ENCODE measurements at regions not wholly inside any gene's neighbourhood (a gene's known extent, or its start where the extent isn't known, plus 50 kb on each side); places are given as distances from the start of the nearest gene placed in this dataset.

DNA sequence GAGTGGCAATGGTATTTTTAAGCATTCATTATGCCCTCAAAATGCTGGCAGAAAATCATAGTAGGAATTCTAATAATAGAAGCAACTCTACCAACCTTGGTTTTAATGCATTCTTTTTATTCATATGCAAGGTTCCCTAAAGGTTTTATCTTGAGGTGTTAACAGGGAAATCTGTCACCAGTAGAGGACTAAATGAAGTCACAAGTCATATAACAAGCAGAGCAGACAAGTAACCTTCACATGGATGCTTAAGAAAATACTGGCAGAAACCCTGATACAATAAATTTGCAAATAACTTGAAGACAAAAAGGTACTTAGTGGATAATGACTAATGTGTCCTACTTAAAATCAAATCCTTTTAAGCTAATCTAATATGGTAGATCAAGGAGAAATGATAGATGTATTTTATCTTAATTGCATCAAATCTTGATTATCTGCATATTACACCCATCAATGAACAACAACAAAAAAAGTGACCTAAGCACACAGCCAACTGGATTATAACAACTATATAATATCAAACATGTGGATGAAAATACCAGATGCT is 73.3 kb downstream of the RFC3 start:
- no peak overlapping the region for H3K4me3 ChIP-seq (ENCODE audit: low read length)
- H3K9me3 ChIP-seq (ENCODE audit: low read length) = peaks cover 9% of the 10 kb centered on the region
- no peaks in the 10 kb centered on the region for H3K27me3 ChIP-seq (ENCODE audit: insufficient read depth, low read length)

DNA sequence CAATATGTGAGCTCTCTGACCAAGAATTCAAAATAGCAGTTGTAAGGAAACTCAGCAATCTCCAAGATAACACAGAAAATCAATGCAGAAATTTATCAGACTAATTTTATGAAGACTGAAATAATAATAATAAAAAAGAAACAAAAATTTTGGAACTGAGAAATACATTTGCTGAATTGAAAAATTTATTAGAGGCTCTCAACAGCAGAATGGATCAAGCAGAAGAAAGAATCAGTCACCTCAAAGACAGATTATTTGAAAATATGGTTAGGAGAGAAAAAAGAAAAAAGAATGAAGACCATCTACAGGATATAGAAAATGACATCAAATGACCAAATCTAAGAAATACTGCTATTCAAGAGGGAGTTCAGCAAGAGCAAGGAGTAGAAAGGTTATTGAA is 75.6 kb downstream of the RFC3 start:
- Histone ChIP-seq H3K9me3 (ENCODE audit: low read length) (peaks cover 9% of the 10 kb centered on the region), H3K36me3 (ENCODE audit: insufficient read depth, low read length) (no peaks in the 10 kb centered on the region), H3K27me3 (ENCODE audit: insufficient read depth, low read length) (no peaks in the 10 kb centered on the region), H3K4me1 (ENCODE audit: insufficient read depth, low read length) (no peaks in the 10 kb centered on the region), H2AFZ (ENCODE audit: low read depth, low read length) (no peak overlapping the region), H3K4me3 (ENCODE audit: low read length) (no peak overlapping the region)

More for the DNA sequence above, 73.3 kb downstream of the RFC3 start:
- Histone ChIP-seq H2AFZ (ENCODE audit: low read depth, low read length) (no peak overlapping the region), H3K4me1 (ENCODE audit: insufficient read depth, low read length) (no peaks in the 10 kb centered on the region), H3K36me3 (ENCODE audit: insufficient read depth, low read length) (no peaks in the 10 kb centered on the region)

DNA sequence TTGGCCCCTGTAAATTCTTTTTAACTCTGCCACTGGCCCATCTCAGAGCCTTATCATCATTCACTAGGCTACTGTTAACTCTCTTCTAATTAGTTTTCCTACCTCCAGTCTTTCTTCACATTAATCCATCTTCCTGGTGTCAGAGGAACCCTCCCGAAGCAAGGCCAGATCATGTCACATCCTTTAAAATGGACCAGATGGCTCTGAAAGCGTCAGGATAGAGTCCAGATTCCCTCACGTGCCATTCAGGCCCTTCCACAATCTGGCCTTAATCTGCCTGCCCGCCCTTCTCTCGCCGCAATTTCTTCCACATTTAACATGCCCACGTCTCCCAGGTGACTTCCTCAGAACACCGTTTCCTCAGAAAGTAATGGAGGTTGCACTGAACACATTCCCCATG is 86.5 kb downstream of the RFC3 start:
- Histone ChIP-seq H3K36me3 (ENCODE audit: insufficient read depth, low read length) (no peaks in the 10 kb centered on the region), H3K4me1 (ENCODE audit: insufficient read depth, low read length) (no peaks in the 10 kb centered on the region), H3K4me3 (ENCODE audit: low read length) (no peak overlapping the region), H2AFZ (ENCODE audit: low read depth, low read length) (no peak overlapping the region), H3K9me3 (ENCODE audit: low read length) (no peaks in the 10 kb centered on the region), H3K27me3 (ENCODE audit: insufficient read depth, low read length) (no peaks in the 10 kb centered on the region)

DNA sequence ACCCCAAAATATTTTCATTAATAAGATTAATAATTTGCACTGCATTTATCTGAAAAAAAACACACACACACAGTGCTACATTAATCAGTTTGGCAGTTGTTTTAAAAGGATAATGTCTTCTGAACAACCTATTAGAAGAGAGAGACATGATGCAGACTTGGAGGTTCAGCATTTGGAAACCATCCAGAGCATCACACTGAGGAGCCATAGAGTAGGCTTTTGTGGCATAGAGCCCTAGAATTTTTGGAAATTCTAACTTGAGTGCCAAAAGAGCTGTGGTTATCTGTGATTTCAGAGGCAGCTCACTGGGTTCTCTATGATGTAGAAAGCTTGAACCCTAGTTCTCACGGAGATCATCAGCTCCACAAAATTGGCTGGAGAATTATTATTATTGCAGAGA is 90.2 kb downstream of the RFC3 start:
- H3K4me3 ChIP-seq (ENCODE audit: low read length) = no peak overlapping the region

DNA sequence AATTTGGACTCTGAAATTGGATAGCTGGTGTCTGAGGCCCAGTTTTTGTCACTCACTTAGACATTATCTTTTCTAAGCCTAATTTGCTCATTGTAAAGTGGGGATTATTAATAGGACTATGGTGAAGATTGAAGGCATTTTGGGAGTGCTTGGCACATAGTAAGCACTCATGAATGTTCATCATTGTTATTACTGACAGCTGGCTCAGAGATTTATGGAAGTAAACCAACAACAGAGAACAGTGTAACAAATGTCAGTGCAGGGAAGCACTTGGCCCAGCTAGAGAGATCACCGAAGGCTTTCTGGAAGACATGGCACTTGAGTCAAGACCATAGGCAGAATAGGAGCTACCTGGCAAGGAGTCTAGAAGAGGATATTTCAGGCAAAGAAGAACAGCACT is 92.3 kb downstream of the RFC3 start:
- Histone ChIP-seq H2AFZ (ENCODE audit: low read depth, low read length) (no peak overlapping the region), H3K9me3 (ENCODE audit: low read length) (no peaks in the 10 kb centered on the region), H3K36me3 (ENCODE audit: insufficient read depth, low read length) (peaks cover 2% of the 10 kb centered on the region), H3K4me3 (ENCODE audit: low read length) (no peak overlapping the region), H3K27me3 (ENCODE audit: insufficient read depth, low read length) (no peaks in the 10 kb centered on the region), H3K4me1 (ENCODE audit: insufficient read depth, low read length) (no peaks in the 10 kb centered on the region)

More for the DNA sequence above, 90.2 kb downstream of the RFC3 start:
- H3K36me3 ChIP-seq (ENCODE audit: insufficient read depth, low read length) = peaks cover 2% of the 10 kb centered on the region
- H3K27me3 ChIP-seq (ENCODE audit: insufficient read depth, low read length) = no peaks in the 10 kb centered on the region
- no peaks in the 10 kb centered on the region for H3K4me1 ChIP-seq (ENCODE audit: insufficient read depth, low read length)
- no peak overlapping the region for H2AFZ ChIP-seq (ENCODE audit: low read depth, low read length)
- no peaks in the 10 kb centered on the region for H3K9me3 ChIP-seq (ENCODE audit: low read length)

DNA sequence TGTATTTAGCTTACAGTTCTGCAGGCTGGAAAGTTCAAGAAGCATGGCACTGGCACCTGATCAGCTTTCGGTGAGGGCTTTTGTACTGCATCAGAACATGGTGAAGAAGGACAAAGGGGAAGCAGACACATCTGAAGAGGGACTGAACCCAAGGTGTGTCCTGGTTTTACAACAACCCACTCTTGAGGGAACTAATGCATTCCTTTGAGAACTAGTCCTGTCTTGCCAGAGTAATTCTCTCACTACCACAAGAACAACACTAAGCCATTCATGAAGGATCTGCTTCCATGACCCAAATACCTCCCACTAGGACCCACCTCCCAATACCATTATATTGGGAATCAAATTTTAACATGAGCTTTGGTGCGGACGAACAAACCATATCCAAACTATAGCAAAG is 93.6 kb downstream of the RFC3 start:
- no peaks in the 10 kb centered on the region for H3K9me3 ChIP-seq (ENCODE audit: low read length)

DNA sequence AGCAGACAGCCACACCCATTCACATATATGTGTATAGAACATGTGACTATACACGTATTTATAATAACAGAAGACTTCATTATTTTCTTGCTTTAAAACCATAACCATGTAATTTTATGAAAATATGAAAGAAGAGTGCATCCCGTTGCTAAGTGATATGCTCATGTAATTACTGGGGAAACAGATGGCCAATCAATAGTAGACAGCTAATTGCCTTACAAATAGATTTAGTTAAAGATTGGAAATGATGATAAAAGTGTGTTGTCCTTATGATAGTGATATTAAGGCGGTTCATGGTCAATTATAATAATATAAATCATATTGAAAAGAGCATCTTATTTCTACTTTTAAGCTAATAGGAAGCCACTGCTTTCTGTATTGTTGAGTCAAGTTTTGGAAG is 95.9 kb downstream of the RFC3 start:
- Histone ChIP-seq H3K4me3 (ENCODE audit: low read length) (no peak overlapping the region), H3K27me3 (ENCODE audit: insufficient read depth, low read length) (no peaks in the 10 kb centered on the region), H3K4me1 (ENCODE audit: insufficient read depth, low read length) (peaks cover 10% of the 10 kb centered on the region), H3K36me3 (ENCODE audit: insufficient read depth, low read length) (peaks cover 2% of the 10 kb centered on the region), H3K9me3 (ENCODE audit: low read length) (no peaks in the 10 kb centered on the region), H2AFZ (ENCODE audit: low read depth, low read length) (no peak overlapping the region)

More for the DNA sequence above, 93.6 kb downstream of the RFC3 start:
- Histone ChIP-seq H3K4me1 (ENCODE audit: insufficient read depth, low read length) (no peaks in the 10 kb centered on the region), H2AFZ (ENCODE audit: low read depth, low read length) (no peak overlapping the region), H3K4me3 (ENCODE audit: low read length) (no peak overlapping the region), H3K36me3 (ENCODE audit: insufficient read depth, low read length) (peaks cover 2% of the 10 kb centered on the region), H3K27me3 (ENCODE audit: insufficient read depth, low read length) (no peaks in the 10 kb centered on the region)

DNA sequence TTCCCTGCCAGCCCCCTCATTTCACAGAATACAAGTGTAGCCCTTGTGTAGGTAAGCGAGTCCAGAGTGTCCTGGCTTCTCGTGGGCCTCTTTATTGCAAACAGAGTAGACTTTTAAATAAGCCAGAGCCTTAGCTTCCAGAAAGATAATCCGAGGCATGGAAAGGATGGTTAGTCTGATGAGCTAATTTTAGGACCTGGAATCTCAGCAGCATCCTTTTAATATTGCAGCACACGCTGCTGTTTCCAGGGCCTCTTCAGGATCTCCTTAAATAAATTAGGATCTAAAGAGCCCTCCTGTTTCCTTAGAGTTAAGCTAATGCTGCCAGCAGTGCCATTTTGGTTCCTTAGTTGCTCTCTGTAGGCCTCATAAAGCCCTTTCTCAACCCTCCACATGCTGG is 99.2 kb downstream of the RFC3 start:
- no peaks in the 10 kb centered on the region for H3K9me3 ChIP-seq (ENCODE audit: low read length)
- no peaks in the 10 kb centered on the region for H3K27me3 ChIP-seq (ENCODE audit: insufficient read depth, low read length)
- H3K4me1 ChIP-seq (ENCODE audit: insufficient read depth, low read length) = peaks cover 11% of the 10 kb centered on the region
- H2AFZ ChIP-seq (ENCODE audit: low read depth, low read length) = no peak overlapping the region
- H3K36me3 ChIP-seq (ENCODE audit: insufficient read depth, low read length) = no peaks in the 10 kb centered on the region
- no peak overlapping the region for H3K4me3 ChIP-seq (ENCODE audit: low read length)

DNA sequence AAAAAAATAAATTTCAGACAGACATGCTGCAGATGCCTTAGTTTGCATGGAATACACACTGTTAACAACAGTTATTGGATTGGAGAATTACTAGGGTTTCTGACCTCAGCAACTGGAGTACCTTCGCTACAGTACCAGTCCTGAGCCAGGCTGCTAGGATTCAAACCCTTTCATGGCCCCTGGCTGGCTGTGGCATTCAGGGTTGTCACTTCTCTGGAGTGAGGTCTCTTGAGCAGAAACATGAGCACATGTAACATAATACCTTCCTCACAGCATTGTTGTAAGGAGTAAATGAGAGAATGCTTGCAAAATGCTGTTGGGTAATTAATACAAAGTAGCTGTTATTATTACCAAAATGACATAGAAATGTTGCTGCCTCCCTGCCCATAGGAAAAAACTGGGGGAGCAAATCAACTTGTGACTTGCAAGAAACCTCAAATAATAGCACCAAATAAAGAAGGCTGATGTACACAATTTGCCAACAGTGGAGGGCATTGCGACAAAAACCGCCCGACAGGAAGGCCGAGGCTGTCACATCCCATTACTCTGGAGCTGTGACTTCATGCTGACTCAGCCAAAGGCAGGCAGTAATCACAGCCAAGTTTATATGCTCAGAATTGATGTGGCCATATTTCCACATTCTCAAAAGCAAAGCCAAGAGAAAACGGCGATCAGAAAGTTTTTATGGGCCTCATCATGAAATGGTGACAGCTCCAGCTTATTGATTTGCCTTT is 100.4 kb downstream of the RFC3 start:
- Histone ChIP-seq H3K4me1 (ENCODE audit: insufficient read depth, low read length) (peaks cover 11% of the 10 kb centered on the region), H2AFZ (ENCODE audit: low read depth, low read length) (no peak overlapping the region), H3K9me3 (ENCODE audit: low read length) (no peaks in the 10 kb centered on the region), H3K27me3 (ENCODE audit: insufficient read depth, low read length) (no peaks in the 10 kb centered on the region), H3K36me3 (ENCODE audit: insufficient read depth, low read length) (no peaks in the 10 kb centered on the region), H3K4me3 (ENCODE audit: low read length) (no peak overlapping the region)

DNA sequence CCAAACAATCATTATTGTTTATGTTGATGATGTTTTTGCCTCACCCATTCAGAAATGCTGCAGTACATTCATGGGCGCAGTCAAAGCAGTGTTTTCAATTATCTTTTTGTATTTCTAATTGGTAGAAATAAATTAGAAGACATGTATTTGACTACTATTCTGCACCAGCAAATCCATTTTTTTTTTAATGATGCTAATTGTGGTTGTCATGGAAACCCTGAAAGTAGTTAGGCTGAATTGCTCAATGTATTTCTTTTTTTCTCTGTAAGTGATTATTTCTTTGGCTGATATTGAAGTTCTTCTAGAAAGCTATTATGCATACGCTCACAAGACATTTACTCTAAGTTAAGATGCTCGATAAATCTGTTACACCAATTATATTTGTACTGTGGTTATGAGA is 101.2 kb downstream of the RFC3 start:
- no peak overlapping the region for H2AFZ ChIP-seq (ENCODE audit: low read depth, low read length)
- H3K4me1 ChIP-seq (ENCODE audit: insufficient read depth, low read length) = peaks cover 11% of the 10 kb centered on the region
- no peaks in the 10 kb centered on the region for H3K27me3 ChIP-seq (ENCODE audit: insufficient read depth, low read length)
- no peaks in the 10 kb centered on the region for H3K36me3 ChIP-seq (ENCODE audit: insufficient read depth, low read length)
- H3K4me3 ChIP-seq (ENCODE audit: low read length) = no peak overlapping the region
- no peaks in the 10 kb centered on the region for H3K9me3 ChIP-seq (ENCODE audit: low read length)

DNA sequence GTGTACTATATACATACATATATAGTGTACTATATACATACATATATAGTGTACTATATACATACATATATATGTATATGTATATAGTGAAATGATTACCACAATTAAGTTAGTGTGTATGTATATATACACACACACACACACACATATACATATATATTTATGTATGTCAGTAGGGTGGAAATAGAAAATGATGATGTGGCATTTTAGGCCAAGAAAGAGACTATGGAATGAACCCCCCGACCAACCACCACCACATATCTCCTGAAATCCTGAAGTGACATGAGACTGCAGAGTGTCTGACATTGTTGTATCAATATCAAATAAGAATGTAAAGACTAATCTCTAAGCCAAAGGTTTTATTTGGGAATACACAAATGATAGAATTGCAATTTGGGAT is 107.6 kb downstream of the RFC3 start:
- H3K9me3 ChIP-seq (ENCODE audit: low read length) = no peaks in the 10 kb centered on the region
- H3K4me3 ChIP-seq (ENCODE audit: low read length) = no peak overlapping the region
- peaks cover 4% of the 10 kb centered on the region for H3K4me1 ChIP-seq (ENCODE audit: insufficient read depth, low read length)
- H3K36me3 ChIP-seq (ENCODE audit: insufficient read depth, low read length) = no peaks in the 10 kb centered on the region
- H2AFZ ChIP-seq (ENCODE audit: low read depth, low read length) = no peak overlapping the region
- H3K27me3 ChIP-seq (ENCODE audit: insufficient read depth, low read length) = no peaks in the 10 kb centered on the region

DNA sequence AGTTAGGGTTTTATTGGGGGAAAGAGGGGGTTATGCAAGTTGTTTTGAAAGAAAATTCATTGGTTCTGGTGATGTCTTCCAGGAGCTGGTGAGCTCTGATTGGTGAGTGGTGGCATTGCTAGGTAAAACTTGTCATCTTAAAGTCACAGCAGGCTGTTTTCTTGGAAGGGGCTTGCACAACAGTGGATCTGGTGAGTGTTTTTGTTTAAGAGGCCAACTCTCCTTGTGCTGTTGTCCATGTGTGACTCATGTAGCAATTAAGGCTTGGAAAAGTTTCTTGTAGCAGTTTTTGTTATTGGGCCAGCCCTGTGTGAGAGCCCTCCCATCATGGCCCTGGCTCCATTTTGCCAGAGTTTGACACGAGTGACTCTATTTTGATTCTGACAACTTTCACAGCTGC is 109.4 kb downstream of the RFC3 start:
- no peaks in the 10 kb centered on the region for H3K27me3 ChIP-seq (ENCODE audit: insufficient read depth, low read length)

DNA sequence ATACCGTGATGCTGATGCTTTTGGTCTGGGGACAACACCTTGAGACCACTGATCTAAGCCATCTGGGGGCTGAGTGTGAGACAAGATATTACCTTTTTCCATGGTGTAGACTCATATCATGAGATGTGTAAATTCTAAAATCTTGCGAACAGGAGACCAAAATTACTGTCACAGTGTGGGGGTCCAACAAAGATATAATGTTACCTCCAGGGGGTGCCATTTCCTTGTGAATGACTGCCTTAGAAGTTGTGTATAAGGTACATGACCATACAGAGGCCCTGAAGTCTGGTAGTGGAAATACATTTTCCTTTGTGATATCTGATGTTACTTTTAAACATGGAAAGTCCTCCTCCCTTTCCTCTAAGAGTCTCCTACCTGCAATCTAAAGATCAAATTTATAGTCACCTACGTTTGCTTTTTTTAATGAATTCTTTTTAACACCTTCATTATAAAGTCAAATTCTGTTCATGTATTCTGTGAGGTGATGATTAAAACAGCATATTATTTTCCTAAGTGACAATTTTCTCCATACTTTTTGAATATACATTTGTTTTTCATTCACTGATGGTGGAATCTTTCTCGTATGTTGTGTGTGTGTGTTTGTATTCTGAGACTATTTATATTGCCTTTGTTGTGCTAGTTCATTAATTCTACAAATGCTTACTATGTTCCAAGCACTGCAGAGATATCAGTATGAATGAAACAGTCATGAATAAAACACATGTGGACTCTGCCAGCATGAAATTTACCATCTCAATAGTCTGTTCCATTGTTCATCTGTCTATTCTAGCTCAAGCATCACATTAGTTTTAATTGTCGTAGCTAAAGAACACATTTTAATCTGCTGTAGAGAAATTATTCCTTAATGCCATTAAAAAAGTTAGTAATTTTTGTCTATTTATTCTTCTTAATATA is 113.7 kb downstream of the RFC3 start:
- Histone ChIP-seq H3K9me3 (ENCODE audit: low read length) (no peaks in the 10 kb centered on the region), H2AFZ (ENCODE audit: low read depth, low read length) (no peak overlapping the region), H3K27me3 (ENCODE audit: insufficient read depth, low read length) (no peaks in the 10 kb centered on the region), H3K4me1 (ENCODE audit: insufficient read depth, low read length) (peaks cover 22% of the 10 kb centered on the region), H3K4me3 (ENCODE audit: low read length) (no peak overlapping the region), H3K36me3 (ENCODE audit: insufficient read depth, low read length) (no peaks in the 10 kb centered on the region)

More for the DNA sequence above, 109.4 kb downstream of the RFC3 start:
- Histone ChIP-seq H3K4me3 (ENCODE audit: low read length) (no peak overlapping the region), H3K9me3 (ENCODE audit: low read length) (no peaks in the 10 kb centered on the region), H3K36me3 (ENCODE audit: insufficient read depth, low read length) (no peaks in the 10 kb centered on the region), H3K4me1 (ENCODE audit: insufficient read depth, low read length) (peaks cover 13% of the 10 kb centered on the region), H2AFZ (ENCODE audit: low read depth, low read length) (peak overlapping the region; percentile 36)

Measured in neuron (in vitro differentiated cells).